HG03354 (cell line): ENCODE measurements at regions not wholly inside any gene's neighbourhood (a gene's known extent, or its start where the extent isn't known, plus 50 kb on each side); places are given as distances from the start of the nearest gene placed in this dataset.

Source experiments
- ATAC-seq: cut with Tn5 transposase; IDR thresholded peaks from one replicate; pipeline ENCODE4 v1.9.1; 2021; ENCODE audit warnings: mild to moderate bottlenecking; ENCODE audit not compliant: unreplicated experiment, poor library complexity, severe bottlenecking

GRCh38 chr14:34119107-34119858 lies 168.4 kb upstream of the EGLN3 start:
- no peak for ATAC-seq

DNA sequence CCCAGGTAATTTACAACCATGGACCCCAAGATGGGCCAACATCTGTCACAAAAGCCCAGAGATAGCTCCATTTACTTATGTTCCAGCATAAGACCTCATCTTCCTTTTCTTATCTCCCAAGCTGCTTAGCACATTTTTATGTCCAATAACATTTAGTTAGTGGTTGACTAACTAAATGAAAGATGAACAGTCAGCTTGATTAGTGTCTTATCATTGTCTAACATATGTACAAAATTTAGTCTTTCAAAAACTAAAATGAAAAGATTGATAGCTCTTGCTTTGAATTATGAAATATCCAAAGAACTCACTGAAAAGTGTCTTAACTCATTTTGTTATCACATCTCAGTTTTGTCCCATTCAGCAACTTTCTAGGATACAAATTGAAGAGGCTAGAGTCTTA lies 163.1 kb upstream of the EGLN3 start:
- ATAC-seq = no peak

DNA sequence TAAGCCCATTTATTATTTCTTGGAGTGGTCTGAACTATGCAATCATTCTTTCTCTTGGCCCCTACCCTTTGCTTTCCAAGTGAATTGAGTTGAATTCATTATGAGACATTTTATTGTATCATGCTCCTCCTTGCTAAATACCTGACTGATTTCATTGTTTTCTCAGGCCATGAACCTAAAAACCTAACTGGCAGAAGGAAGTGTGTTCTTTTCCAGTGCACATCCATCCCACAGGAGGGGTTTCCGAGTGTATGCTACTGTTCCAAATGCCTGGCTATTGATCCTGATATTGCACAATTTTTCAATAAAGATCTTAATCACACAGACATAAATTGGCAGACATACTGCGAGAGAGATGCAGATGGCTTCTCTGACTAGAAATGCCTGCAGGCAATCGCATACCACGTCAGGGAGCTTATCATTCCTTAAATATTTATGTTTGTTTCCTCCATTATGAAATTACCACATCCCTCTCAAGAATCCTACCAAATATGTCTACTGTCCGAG lies 162.2 kb upstream of the EGLN3 start:
- ATAC-seq = no peak

GRCh38 chr14:34111953-34112352 lies 161.1 kb upstream of the EGLN3 start:
- no peak for ATAC-seq

GRCh38 chr14:34111505-34111904 lies 160.6 kb upstream of the EGLN3 start:
- ATAC-seq = no peak

- ATAC-seq = no peak
Observed at GRCh38 chr14:34110531-34110930, 159.7 kb upstream of the EGLN3 start.

DNA sequence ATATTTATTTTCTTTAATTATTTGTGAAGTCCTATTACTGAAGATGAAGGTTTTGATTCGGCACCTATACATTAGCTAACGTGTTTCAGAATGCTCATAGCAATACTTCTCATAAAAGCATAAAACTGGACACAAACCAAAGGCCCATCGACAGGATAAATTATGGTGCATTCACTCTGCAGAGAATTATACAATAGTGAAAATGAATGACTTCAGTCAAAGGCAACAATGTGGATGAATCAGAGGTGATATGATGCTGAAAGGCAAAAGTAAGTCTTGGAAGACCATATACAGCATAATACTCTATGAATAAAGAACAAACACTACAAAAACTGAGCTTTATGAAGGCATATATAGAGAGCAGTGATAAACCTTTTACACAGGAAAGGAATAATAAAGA lies 156.6 kb upstream of the EGLN3 start:
- ATAC-seq = no peak

DNA sequence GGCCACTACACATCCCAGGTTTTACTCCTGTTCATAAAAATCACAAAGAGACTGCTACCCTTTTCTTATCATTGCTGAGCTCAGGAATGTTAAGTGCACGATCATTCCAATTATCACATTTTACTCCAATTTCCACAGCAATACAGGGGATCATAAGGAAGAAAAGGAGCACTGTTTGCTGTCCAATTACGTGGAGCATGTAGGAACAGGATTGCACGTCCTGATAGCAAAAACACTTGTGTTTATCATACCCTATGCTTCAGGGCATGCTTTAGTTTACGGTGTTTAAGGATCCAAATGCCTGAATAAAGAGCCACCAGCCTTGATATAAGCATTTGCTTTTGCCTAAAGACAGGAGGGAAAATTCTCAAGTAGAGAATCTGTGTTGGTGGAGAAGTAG lies 155.4 kb upstream of the EGLN3 start:
- ATAC-seq = no peak

DNA sequence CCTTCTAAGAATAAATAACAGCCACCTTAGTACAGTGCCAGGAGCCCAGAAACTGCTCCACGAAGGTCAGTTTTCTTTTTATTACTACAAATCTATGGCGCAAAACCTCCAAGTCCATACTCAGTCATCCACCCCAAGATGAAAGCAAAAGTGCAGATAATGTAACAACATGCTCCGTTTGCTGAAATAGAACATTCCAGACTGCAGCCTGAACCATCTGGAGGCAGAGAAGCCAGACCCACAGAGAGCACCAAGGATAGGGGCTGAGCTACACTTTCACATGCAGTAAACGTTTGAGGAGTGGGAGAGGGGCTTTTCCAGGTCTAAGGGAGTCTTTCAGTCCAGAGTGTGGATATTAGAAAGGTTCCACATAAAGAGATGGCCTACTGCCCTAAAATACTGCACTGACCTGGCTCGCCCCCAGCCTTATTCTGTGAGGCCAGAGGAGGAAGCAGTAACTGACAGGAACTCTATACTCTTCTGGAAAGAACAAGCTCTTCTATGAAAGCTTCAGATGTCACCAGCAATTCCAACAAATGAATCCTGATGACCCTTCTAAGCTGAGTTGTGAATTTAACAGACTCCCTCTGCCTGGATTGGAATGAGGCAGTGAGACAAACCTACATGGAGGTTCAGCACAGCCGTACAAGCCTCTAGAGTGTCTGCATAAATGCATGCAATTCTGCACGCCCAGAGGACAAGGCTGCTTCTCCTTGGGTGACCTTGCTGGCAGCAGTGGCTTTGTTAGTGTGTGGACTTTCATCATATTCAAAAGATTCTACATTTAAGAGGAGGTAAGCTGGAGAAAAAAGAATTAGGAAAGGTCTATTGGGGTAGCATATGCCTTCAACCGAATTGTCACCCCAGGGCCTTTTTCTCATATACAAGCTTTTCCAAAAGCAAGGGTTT lies 153.9 kb upstream of the EGLN3 start:
- no peak for ATAC-seq

DNA sequence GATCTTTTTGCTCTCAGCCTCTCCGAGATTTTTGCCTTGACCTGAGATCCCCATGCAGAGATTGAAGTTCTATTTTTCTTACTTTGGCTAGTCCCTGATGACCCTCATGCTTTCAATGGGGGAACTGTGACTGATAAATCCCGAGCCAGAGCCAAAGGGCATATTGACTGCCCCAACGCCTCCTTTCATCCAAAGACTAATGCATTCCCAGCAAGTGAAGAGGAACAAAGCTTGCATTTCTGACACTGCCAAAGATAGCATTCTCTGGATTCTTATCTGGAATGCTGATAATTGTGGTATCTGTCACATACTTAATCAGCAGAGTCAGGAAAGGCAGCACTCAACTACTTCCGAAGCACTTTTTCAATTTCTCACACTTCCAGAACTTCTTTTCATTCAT lies 152.3 kb upstream of the EGLN3 start:
- no peak for ATAC-seq

DNA sequence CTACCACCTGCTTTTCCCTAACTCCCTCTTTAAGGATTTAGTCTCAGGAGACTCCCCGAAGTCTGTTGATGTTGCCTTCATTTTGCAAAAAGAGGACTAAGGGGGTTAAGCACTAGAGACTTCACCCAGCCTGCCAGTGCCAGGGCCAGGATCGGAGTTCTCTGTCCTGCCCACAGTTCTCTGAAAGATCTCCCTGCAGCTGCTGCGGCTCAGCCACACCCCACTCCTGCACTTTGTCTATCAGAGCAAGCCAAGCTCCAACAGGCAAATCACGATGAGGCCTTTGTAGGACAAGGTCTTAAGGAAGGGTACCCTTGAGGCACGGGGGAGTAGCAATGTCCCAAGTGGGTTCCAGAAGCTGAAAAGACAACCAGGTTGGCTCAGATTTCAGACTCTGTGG lies 148.8 kb upstream of the EGLN3 start:
- no peak for ATAC-seq

- ATAC-seq = no peak
Observed at GRCh38 chr14:34098985-34099349, 148.1 kb upstream of the EGLN3 start.

DNA sequence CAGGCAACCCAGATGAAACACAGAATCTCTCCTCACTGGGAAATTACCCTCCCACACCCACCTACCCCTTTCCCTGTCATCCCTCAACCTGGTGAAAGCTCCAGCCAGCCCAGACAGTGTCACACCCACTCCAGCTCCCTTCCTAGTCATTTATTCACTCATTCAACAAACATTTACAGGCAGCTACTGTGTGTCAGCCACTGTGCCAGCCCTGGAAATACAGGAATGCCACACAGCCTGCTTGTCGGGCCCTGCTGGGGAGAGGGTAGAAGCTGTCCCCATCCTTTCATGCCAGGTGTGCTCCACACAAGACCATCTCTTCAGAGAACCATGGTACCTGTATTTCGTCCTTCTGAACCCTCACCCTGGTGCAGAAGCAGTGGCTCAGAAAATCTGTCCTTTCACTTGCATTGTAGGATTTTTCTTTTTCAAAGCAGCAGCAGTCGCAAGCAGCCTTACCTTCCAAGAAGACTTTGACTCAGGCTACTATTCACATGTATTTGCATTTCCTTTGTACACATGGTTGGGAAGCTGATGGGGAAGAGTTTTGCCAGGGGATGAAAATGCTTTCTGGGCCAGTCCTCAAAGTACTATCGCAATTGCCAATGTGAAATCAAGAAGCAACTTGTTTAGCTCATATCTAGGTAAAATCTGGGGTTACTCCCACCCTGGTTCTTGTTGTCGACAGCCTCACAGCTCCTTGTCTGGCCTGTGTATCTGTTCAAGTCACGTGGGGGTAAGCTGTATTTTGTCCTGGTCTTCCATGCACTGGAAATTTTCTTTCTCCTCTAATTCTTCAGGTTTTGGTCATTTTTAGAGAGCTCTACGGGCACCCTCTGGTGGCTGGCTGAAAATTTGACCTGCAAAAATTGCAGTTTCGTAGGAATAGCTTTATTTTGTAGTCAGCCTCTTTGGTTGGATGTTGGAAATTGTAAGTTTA lies 147.4 kb upstream of the EGLN3 start:
- ATAC-seq = no peak

DNA sequence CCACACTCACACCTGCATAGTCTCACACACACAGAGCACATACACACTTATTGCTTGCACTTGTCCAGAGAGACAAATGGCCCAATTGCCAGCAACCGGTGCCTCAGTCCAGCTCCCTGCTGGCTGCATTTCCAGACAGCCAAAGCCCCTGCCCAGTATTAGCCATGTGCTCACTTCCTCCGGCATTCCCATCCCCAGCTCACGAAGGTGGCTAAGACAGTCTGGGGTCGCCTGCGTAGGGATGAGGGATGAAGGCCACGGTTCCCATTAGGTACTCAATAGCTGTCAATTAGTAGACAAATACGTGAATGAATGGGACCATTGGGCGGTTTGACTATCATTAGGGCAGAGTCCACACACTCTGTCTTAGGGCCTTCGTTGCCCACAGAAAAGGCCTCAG lies 146.8 kb upstream of the EGLN3 start:
- no peak for ATAC-seq

DNA sequence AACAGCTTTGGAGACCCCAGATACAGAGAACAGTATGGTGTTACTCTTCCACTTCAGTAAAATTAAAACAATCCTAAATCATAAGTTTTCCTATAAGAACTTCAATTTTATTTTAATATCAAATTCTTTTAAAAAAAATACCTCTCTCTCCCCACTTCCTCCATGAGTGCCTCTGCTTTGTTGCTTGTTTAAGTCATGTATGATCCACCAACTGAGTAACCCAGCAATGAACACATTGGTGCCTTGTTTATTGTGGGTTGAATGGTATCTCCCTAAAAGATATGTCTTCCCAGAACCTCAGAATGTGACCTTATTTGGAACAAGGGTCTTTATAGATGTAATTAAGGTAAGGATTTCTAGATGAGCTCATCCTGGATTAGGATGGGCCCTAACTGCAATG lies 143.5 kb upstream of the EGLN3 start:
- no peak for ATAC-seq

DNA sequence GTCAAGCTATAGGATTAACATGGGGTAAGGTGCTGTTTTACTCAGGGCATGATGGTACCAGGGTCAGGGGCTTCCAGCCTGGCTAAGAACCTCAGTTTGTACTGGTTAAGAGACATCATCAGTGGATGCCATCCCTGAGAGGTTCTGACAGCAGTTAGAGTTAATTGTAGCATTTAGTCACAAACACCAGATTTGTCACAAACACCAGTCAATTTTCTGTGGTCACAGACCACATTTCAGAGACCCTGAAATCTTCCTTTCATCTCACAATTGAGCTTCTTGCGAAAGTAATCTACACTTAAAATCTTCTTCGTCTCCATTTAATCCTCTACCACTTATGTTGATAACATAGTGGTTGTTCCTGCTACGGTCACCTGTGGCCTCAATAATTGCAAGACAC lies 143.0 kb upstream of the EGLN3 start:
- ATAC-seq = no peak

GRCh38 chr14:34090451-34090850 lies 139.6 kb upstream of the EGLN3 start:
- no peak for ATAC-seq

GRCh38 chr14:34088914-34089313 lies 138.0 kb upstream of the EGLN3 start:
- no peak for ATAC-seq

DNA sequence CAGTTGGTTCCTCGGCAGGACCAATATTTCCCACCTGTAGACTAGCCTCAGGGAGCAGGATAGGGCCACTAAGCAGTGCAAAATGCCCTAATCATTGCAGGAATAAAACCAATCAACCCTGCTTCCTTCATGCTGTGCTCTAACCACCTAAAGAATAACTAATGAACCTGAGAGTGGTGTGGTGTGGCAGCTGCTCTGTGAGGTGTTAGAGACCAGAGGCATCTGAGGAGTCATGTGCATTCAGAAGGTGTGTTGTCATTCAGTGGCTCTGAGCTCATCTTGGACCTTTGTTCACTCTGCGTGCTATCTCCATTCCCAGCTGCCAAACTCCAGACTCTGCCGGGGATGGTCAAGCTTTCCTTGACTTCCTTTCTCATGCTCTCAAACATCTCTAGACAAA lies 136.7 kb upstream of the EGLN3 start:
- ATAC-seq = no peak

GRCh38 chr14:34086223-34086757 lies 135.4 kb upstream of the EGLN3 start:
- ATAC-seq = no peak
